GM18868 (cell line): ENCODE measurements at regions not wholly inside any gene's neighbourhood (a gene's known extent, or its start where the extent isn't known, plus 50 kb on each side); places are given as distances from the start of the nearest gene placed in this dataset.
A peak's percentile ranks its signal among the peaks of the same experiment; 100 is the strongest.

Experiments
- ATAC-seq: cut with Tn5 transposase; IDR thresholded peaks from one replicate; pipeline ENCODE4 v1.9.1; 2021; ENCODE audit warnings: mild to moderate bottlenecking, moderate library complexity; ENCODE audit not compliant: unreplicated experiment

- no peak for ATAC-seq
Observed at GRCh38 chr5:164007064-164007463, 501.6 kb downstream of the MAT2B start.

GRCh38 chr5:164009621-164010020 lies 504.2 kb downstream of the MAT2B start:
- ATAC-seq: no peak

- no peak for ATAC-seq
Observed at GRCh38 chr5:164010900-164011299, 505.5 kb downstream of the MAT2B start.

GRCh38 chr5:164012371-164012770 lies 507.0 kb downstream of the MAT2B start:
- ATAC-seq: no peak

- ATAC-seq: peak; percentile 92
Observed at GRCh38 chr5:164013077-164013670, 507.8 kb downstream of the MAT2B start.

- no peak for ATAC-seq
Observed at GRCh38 chr5:164020116-164020515, 514.7 kb downstream of the MAT2B start.

- ATAC-seq: no peak
Observed at GRCh38 chr5:164027738-164028137, 522.3 kb downstream of the MAT2B start.

GRCh38 chr5:164038128-164038783 lies 532.8 kb downstream of the MAT2B start:
- no peak for ATAC-seq

GRCh38 chr5:164041105-164041504 lies 535.7 kb downstream of the MAT2B start:
- ATAC-seq: peak; percentile 82

GRCh38 chr5:164048359-164048926 lies 543.0 kb downstream of the MAT2B start:
- ATAC-seq: no peak

GRCh38 chr5:164051745-164052144 lies 546.3 kb downstream of the MAT2B start:
- no peak for ATAC-seq

GRCh38 chr5:164052536-164053093 lies 547.2 kb downstream of the MAT2B start:
- ATAC-seq: no peak

GRCh38 chr5:164053123-164053522 lies 547.7 kb downstream of the MAT2B start:
- no peak for ATAC-seq

GRCh38 chr5:164054461-164054860 lies 549.0 kb downstream of the MAT2B start:
- no peak for ATAC-seq

GRCh38 chr5:164057121-164057520 lies 551.7 kb downstream of the MAT2B start:
- ATAC-seq: no peak

GRCh38 chr5:164058621-164059020 lies 553.2 kb downstream of the MAT2B start:
- no peak for ATAC-seq

GRCh38 chr5:164059471-164059870 lies 554.1 kb downstream of the MAT2B start:
- ATAC-seq: no peak

- no peak for ATAC-seq
Observed at GRCh38 chr5:164060786-164061355, 555.5 kb downstream of the MAT2B start.

- ATAC-seq: no peak
Observed at GRCh38 chr5:164062304-164062703, 556.9 kb downstream of the MAT2B start.

GRCh38 chr5:164065266-164065665 lies 559.8 kb downstream of the MAT2B start:
- ATAC-seq: no peak

- no peak for ATAC-seq
Observed at GRCh38 chr5:164071671-164072070, 566.3 kb downstream of the MAT2B start.

GRCh38 chr5:164073081-164073480 lies 567.7 kb downstream of the MAT2B start:
- ATAC-seq: no peak
